Ishikawa (cell line): ENCODE measurements at regions not wholly inside any gene's neighbourhood (a gene's known extent, or its start where the extent isn't known, plus 50 kb on each side); places are given as distances from the start of the nearest gene placed in this dataset.

Source experiments
- EP300 ChIP-seq: IDR thresholded peaks from 2 replicates; pipeline ENCODE4 v1.6.1; 2012; ENCODE audit warnings: borderline replicate concordance
- RAD21 ChIP-seq: IDR thresholded peaks from 2 replicates; pipeline ENCODE4 v1.6.1; 2012; ENCODE audit warnings: low read depth
- YY1 ChIP-seq: IDR thresholded peaks from 2 replicates; pipeline ENCODE4 v1.6.1; 2012; ENCODE audit warnings: low read depth
- TF ChIP-seq, protein P1 (sequence below): IDR thresholded peaks from 2 replicates; pipeline ENCODE4 v1.6.1; 2012

DNA sequence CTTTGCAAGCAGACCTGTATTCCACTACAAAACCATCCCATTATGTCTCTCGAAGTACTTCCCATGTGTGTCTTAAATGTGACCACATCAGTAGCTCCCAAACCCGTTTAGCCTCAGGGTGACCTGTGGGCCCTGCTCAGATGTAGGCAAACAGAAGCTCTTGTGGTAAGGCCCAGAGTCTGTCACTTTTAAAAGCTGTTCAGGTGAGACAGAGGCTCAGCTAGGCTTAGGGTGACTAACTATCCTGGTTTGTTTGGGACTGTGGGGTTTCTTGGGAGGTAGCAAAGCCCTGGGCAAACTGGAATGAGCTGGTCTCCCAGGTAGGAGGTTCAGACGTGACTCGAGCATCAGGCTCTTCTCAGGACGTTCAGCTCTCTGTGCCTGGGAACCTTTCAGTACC, 64.5 kb upstream of the VASH1 start:
- TF ChIP-seq, protein P1, sequence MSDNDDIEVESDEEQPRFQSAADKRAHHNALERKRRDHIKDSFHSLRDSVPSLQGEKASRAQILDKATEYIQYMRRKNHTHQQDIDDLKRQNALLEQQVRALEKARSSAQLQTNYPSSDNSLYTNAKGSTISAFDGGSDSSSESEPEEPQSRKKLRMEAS, result no peak
- TF ChIP-seq EP300 (no peak), RAD21 (no peak), YY1 (no peak)
